ENCODE measurements at regions not wholly inside any gene's neighbourhood (a gene's known extent, or its start where the extent isn't known, plus 50 kb on each side); places are given as distances from the start of the nearest gene placed in this dataset.

GRCh38 chr2:106280224-106280623 is 86.1 kb upstream of the UXS1 start:
- peaks cover 0 to 2% (median 0%) of the 10 kb centered on the region in 4 donors for H3K4me1 Mint-ChIP-seq
- H3K27me3 ChIP-seq (ENCODE audit: control insufficient read depth, insufficient read depth, low read length): peaks cover 2% of the 10 kb centered on the region
- H3K9me3 ChIP-seq (ENCODE audit: control insufficient read depth in 2 of 2, low read length in 2 of 2): no peaks in the 10 kb centered on the region
- no peak for ATAC-seq (ENCODE audit: low read depth in 2 of 2)
- H3K27ac Mint-ChIP-seq: no peak overlapping the region
- no peak for DNase-seq
- H3K9me3 Mint-ChIP-seq: no peaks in the 10 kb centered on the region
- H3K27me3 Mint-ChIP-seq: peaks cover 23% of the 10 kb centered on the region
- no peaks in the 10 kb centered on the region for H3K36me3 Mint-ChIP-seq
- H3K4me1 ChIP-seq (ENCODE audit: control insufficient read depth, insufficient read depth, low read length, poor library complexity, severe bottlenecking): no peaks in the 10 kb centered on the region
- H3K27ac ChIP-seq (ENCODE audit: insufficient read depth, low read length, poor library complexity, severe bottlenecking): no peak overlapping the region
- no peak overlapping the region for H3K4me3 ChIP-seq (ENCODE audit: low read depth, low read length)
- no peaks in the 10 kb centered on the region for H3K36me3 ChIP-seq (ENCODE audit: control insufficient read depth, insufficient read depth, low read length)
- H3K4me3 Mint-ChIP-seq: peak overlapping the region in 1 of 4 donors; percentile 15

DNA sequence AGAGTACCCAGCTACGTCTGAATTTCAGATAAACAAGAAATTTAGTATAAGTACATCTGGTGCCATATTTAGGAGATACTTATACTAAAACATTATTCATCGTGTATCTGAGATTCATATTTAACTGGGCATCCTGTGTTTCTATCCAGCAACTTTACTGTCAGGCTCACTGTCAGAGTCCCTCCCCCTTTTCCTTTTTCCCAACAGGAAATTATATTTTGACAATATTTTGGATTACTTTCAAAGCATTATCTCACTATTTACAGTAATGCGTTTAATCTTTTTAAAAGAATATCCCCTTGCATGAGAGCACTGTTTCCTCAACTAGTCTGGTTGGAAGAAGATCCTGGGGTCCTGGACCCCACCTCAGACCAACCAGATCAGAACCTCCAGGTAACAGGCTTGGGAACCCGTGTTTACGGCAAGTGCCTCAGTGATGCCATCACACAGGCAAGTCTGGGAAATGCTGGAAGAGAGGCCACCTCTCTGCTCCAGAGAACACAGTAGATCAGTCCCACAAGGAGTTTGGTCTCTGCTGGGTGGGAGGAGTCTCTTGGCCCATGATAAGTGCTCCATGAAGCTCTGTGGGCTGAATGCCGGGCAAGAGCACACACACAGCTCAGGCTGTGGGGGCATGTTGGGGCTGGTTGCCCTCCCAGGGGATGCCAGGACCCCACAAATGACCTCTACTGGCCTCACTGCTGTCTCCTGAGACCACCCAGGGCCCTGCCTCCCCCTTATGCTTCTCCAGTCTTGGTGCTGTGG is 84.2 kb upstream of the UXS1 start:
- no peak for ATAC-seq (ENCODE audit: low read depth in 2 of 2)
- Mint-ChIP-seq H3K27ac (no peak overlapping the region), H3K9me3 (no peaks in the 10 kb centered on the region), H3K27me3 (peaks cover 25% of the 10 kb centered on the region), H3K36me3 (no peaks in the 10 kb centered on the region), H3K4me3 (no peak overlapping the region), H3K4me1 (peaks cover 0 to 2% (median 0%) of the 10 kb centered on the region in 4 donors)
- no peaks in the 10 kb centered on the region for H3K9me3 ChIP-seq (ENCODE audit: control insufficient read depth in 2 of 2, low read length in 2 of 2)
- H3K4me1 ChIP-seq (ENCODE audit: control insufficient read depth, insufficient read depth, low read length, poor library complexity, severe bottlenecking): no peaks in the 10 kb centered on the region
- no peak for DNase-seq
- no peak overlapping the region for H3K4me3 ChIP-seq (ENCODE audit: low read depth, low read length)
- no peaks in the 10 kb centered on the region for H3K36me3 ChIP-seq (ENCODE audit: control insufficient read depth, insufficient read depth, low read length)
- peaks cover 2% of the 10 kb centered on the region for H3K27me3 ChIP-seq (ENCODE audit: control insufficient read depth, insufficient read depth, low read length)
- H3K27ac ChIP-seq (ENCODE audit: insufficient read depth, low read length, poor library complexity, severe bottlenecking): no peak overlapping the region

- DNase-seq (no peak), ATAC-seq (ENCODE audit: low read depth in 2 of 2) (no peak)
- H3K27me3 Mint-ChIP-seq: peaks cover 22% of the 10 kb centered on the region
- H3K4me3 Mint-ChIP-seq: no peak overlapping the region
- Histone ChIP-seq H3K4me1 (ENCODE audit: control insufficient read depth, insufficient read depth, low read length, poor library complexity, severe bottlenecking) (no peaks in the 10 kb centered on the region), H3K9me3 (ENCODE audit: control insufficient read depth in 2 of 2, low read length in 2 of 2) (no peaks in the 10 kb centered on the region), H3K36me3 (ENCODE audit: control insufficient read depth, insufficient read depth, low read length) (no peaks in the 10 kb centered on the region), H3K27me3 (ENCODE audit: control insufficient read depth, insufficient read depth, low read length) (peaks cover 2% of the 10 kb centered on the region), H3K27ac (ENCODE audit: insufficient read depth, low read length, poor library complexity, severe bottlenecking) (no peak overlapping the region), H3K4me3 (ENCODE audit: low read depth, low read length) (no peak overlapping the region)
- peaks cover 0 to 2% (median 0%) of the 10 kb centered on the region in 4 donors for H3K4me1 Mint-ChIP-seq
- no peak overlapping the region for H3K27ac Mint-ChIP-seq
- H3K9me3 Mint-ChIP-seq: no peaks in the 10 kb centered on the region
- H3K36me3 Mint-ChIP-seq: no peaks in the 10 kb centered on the region
These were observed 83.3 kb upstream of the UXS1 start for GRCh38 chr2:106277426-106277825.

GRCh38 chr2:106275971-106276370 is 81.9 kb upstream of the UXS1 start:
- H3K36me3 Mint-ChIP-seq: no peaks in the 10 kb centered on the region
- no peak for ATAC-seq (ENCODE audit: low read depth in 2 of 2)
- no peaks in the 10 kb centered on the region for H3K9me3 Mint-ChIP-seq
- DNase-seq: no peak
- H3K27ac Mint-ChIP-seq: no peak overlapping the region
- no peaks in the 10 kb centered on the region for H3K9me3 ChIP-seq (ENCODE audit: control insufficient read depth in 2 of 2, low read length in 2 of 2)
- no peak overlapping the region for H3K4me3 ChIP-seq (ENCODE audit: low read depth, low read length)
- no peak overlapping the region for H3K4me3 Mint-ChIP-seq
- no peaks in the 10 kb centered on the region for H3K36me3 ChIP-seq (ENCODE audit: control insufficient read depth, insufficient read depth, low read length)
- no peaks in the 10 kb centered on the region for H3K4me1 ChIP-seq (ENCODE audit: control insufficient read depth, insufficient read depth, low read length, poor library complexity, severe bottlenecking)
- peaks cover 0 to 2% (median 1%) of the 10 kb centered on the region in 4 donors for H3K4me1 Mint-ChIP-seq
- no peak overlapping the region for H3K27ac ChIP-seq (ENCODE audit: insufficient read depth, low read length, poor library complexity, severe bottlenecking)
- peaks cover 26% of the 10 kb centered on the region for H3K27me3 Mint-ChIP-seq
- no peaks in the 10 kb centered on the region for H3K27me3 ChIP-seq (ENCODE audit: control insufficient read depth, insufficient read depth, low read length)

DNA sequence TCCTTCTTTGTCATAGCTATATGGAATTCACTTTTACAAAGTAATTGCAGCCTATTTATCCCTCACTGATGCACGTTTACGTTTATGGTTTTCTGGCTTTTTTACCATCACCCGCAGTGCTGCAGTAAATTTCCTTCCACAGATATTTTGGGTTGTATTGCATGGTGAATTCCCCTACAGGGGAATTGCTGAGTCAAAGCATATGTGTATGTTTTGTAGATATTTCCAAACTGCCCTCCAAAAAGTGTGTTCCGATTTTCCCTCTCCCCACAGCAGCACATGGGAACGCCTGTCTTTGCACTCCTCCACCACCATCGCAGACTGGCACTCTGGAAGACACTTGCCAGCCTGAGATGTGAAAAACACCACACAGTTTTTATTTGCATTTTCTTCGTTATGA is 80.6 kb upstream of the UXS1 start:
- peaks cover under 1 to 11% (median 4%) of the 10 kb centered on the region in 4 donors for H3K4me1 Mint-ChIP-seq
- Histone ChIP-seq H3K4me3 (ENCODE audit: low read depth, low read length) (no peak overlapping the region), H3K36me3 (ENCODE audit: control insufficient read depth, insufficient read depth, low read length) (no peaks in the 10 kb centered on the region), H3K9me3 (ENCODE audit: control insufficient read depth in 2 of 2, low read length in 2 of 2) (no peaks in the 10 kb centered on the region), H3K27ac (ENCODE audit: insufficient read depth, low read length, poor library complexity, severe bottlenecking) (no peak overlapping the region), H3K4me1 (ENCODE audit: control insufficient read depth, insufficient read depth, low read length, poor library complexity, severe bottlenecking) (peaks cover 8% of the 10 kb centered on the region), H3K27me3 (ENCODE audit: control insufficient read depth, insufficient read depth, low read length) (no peaks in the 10 kb centered on the region)
- no peak for DNase-seq
- no peak overlapping the region for H3K4me3 Mint-ChIP-seq
- H3K27ac Mint-ChIP-seq: no peak overlapping the region
- H3K36me3 Mint-ChIP-seq: no peaks in the 10 kb centered on the region
- ATAC-seq (ENCODE audit: low read depth in 2 of 2): no peak
- peaks cover 0 to 2% (median 0%) of the 10 kb centered on the region in 7 donors for H3K9me3 Mint-ChIP-seq
- peaks cover 27% of the 10 kb centered on the region for H3K27me3 Mint-ChIP-seq

GRCh38 chr2:106272216-106272807 is 78.2 kb upstream of the UXS1 start:
- Mint-ChIP-seq H3K27ac (no peak overlapping the region), H3K9me3 (peaks cover 0 to 2% (median 0%) of the 10 kb centered on the region in 7 donors), H3K4me3 (no peak overlapping the region), H3K4me1 (peaks cover 9 to 24% (median 14%) of the 10 kb centered on the region in 4 donors), H3K36me3 (no peaks in the 10 kb centered on the region), H3K27me3 (peaks cover 45% of the 10 kb centered on the region)
- peaks cover 12% of the 10 kb centered on the region for H3K4me1 ChIP-seq (ENCODE audit: control insufficient read depth, insufficient read depth, low read length, poor library complexity, severe bottlenecking)
- H3K9me3 ChIP-seq (ENCODE audit: control insufficient read depth in 2 of 2, low read length in 2 of 2): no peaks in the 10 kb centered on the region
- no peaks in the 10 kb centered on the region for H3K36me3 ChIP-seq (ENCODE audit: control insufficient read depth, insufficient read depth, low read length)
- no peak overlapping the region for H3K27ac ChIP-seq (ENCODE audit: insufficient read depth, low read length, poor library complexity, severe bottlenecking)
- peaks cover 3% of the 10 kb centered on the region for H3K27me3 ChIP-seq (ENCODE audit: control insufficient read depth, insufficient read depth, low read length)
- no peak overlapping the region for H3K4me3 ChIP-seq (ENCODE audit: low read depth, low read length)
- ATAC-seq (ENCODE audit: low read depth in 2 of 2) (no peak), DNase-seq (no peak)

- Histone ChIP-seq H3K27me3 (ENCODE audit: control insufficient read depth, insufficient read depth, low read length) (peaks cover 3% of the 10 kb centered on the region), H3K4me1 (ENCODE audit: control insufficient read depth, insufficient read depth, low read length, poor library complexity, severe bottlenecking) (peaks cover 12% of the 10 kb centered on the region), H3K27ac (ENCODE audit: insufficient read depth, low read length, poor library complexity, severe bottlenecking) (no peak overlapping the region), H3K9me3 (ENCODE audit: control insufficient read depth in 2 of 2, low read length in 2 of 2) (no peaks in the 10 kb centered on the region), H3K36me3 (ENCODE audit: control insufficient read depth, insufficient read depth, low read length) (no peaks in the 10 kb centered on the region), H3K4me3 (ENCODE audit: low read depth, low read length) (peak overlapping the region; percentile 73)
- Mint-ChIP-seq H3K36me3 (no peaks in the 10 kb centered on the region), H3K9me3 (peaks cover 0 to 2% (median 0%) of the 10 kb centered on the region in 7 donors), H3K27ac (no peak overlapping the region), H3K27me3 (peaks cover 45% of the 10 kb centered on the region), H3K4me3 (peak overlapping the region; percentile 82 to 91 (median 87)), H3K4me1 (peaks cover 9 to 24% (median 14%) of the 10 kb centered on the region in 4 donors)
- DNase-seq (no peak), ATAC-seq (ENCODE audit: low read depth in 2 of 2) (no peak)
These were observed 76.4 kb upstream of the UXS1 start for GRCh38 chr2:106270471-106270891.
